ENCODE measurements at regions not wholly inside any gene's neighbourhood (a gene's known extent, or its start where the extent isn't known, plus 50 kb on each side); places are given as distances from the start of the nearest gene placed in this dataset.

GRCh38 chr14:32022525-32022924 lies 54.6 kb upstream of the ARHGAP5 start:
- DNase-seq (ENCODE audit: low spot score), result no peak
- Mint-ChIP-seq H3K36me3 (ENCODE audit: low read depth, unreplicated experiment) (no peaks in the 10 kb centered on the region), H3K27me3 (ENCODE audit: unreplicated experiment) (no peaks in the 10 kb centered on the region), H3K4me3 (ENCODE audit: unreplicated experiment) (no peak overlapping the region), H3K9me3 (ENCODE audit: unreplicated experiment) (no peaks in the 10 kb centered on the region), H3K27ac (ENCODE audit: unreplicated experiment) (no peak overlapping the region), H3K4me1 (ENCODE audit: unreplicated experiment) (no peaks in the 10 kb centered on the region)
- no peak for TF ChIP-seq CTCF (IDR thresholded peaks at IDR 0.05; ENCODE audit: unreplicated experiment)

GRCh38 chr14:32022938-32023466 lies 54.1 kb upstream of the ARHGAP5 start:
- Mint-ChIP-seq H3K9me3 (ENCODE audit: unreplicated experiment) (no peaks in the 10 kb centered on the region), H3K27me3 (ENCODE audit: unreplicated experiment) (no peaks in the 10 kb centered on the region), H3K4me1 (ENCODE audit: unreplicated experiment) (no peaks in the 10 kb centered on the region)

GRCh38 chr14:32023540-32023939 lies 53.6 kb upstream of the ARHGAP5 start:
- Mint-ChIP-seq H3K36me3 (ENCODE audit: low read depth, unreplicated experiment) (no peaks in the 10 kb centered on the region), H3K27ac (ENCODE audit: unreplicated experiment) (no peak overlapping the region), H3K4me3 (ENCODE audit: unreplicated experiment) (no peak overlapping the region), H3K9me3 (ENCODE audit: unreplicated experiment) (no peaks in the 10 kb centered on the region), H3K27me3 (ENCODE audit: unreplicated experiment) (no peaks in the 10 kb centered on the region), H3K4me1 (ENCODE audit: unreplicated experiment) (no peaks in the 10 kb centered on the region)
- no peak for TF ChIP-seq CTCF (IDR thresholded peaks at IDR 0.05; ENCODE audit: unreplicated experiment)
- DNase-seq (ENCODE audit: low spot score), result no peak

More at GRCh38 chr14:32022938-32023466, 54.1 kb upstream of the ARHGAP5 start:
- no peak for DNase-seq (ENCODE audit: low spot score)
- H3K27ac Mint-ChIP-seq (ENCODE audit: unreplicated experiment), result no peak overlapping the region
- no peak overlapping the region for H3K4me3 Mint-ChIP-seq (ENCODE audit: unreplicated experiment)
- H3K36me3 Mint-ChIP-seq (ENCODE audit: low read depth, unreplicated experiment), result no peaks in the 10 kb centered on the region
- no peak for TF ChIP-seq CTCF (IDR thresholded peaks at IDR 0.05; ENCODE audit: unreplicated experiment)

- Mint-ChIP-seq H3K4me3 (ENCODE audit: unreplicated experiment) (no peak overlapping the region), H3K36me3 (ENCODE audit: low read depth, unreplicated experiment) (no peaks in the 10 kb centered on the region), H3K27ac (ENCODE audit: unreplicated experiment) (no peak overlapping the region), H3K27me3 (ENCODE audit: unreplicated experiment) (no peaks in the 10 kb centered on the region), H3K4me1 (ENCODE audit: unreplicated experiment) (no peaks in the 10 kb centered on the region), H3K9me3 (ENCODE audit: unreplicated experiment) (no peaks in the 10 kb centered on the region)
- TF ChIP-seq CTCF (IDR thresholded peaks at IDR 0.05; ENCODE audit: unreplicated experiment), result no peak
- no peak for DNase-seq (ENCODE audit: low spot score)
Measured at GRCh38 chr14:32027255-32027939, 49.7 kb upstream of the ARHGAP5 start.
